ENCODE measurements at regions not wholly inside any gene's neighbourhood (a gene's known extent, or its start where the extent isn't known, plus 50 kb on each side); places are given as distances from the start of the nearest gene placed in this dataset.

- Histone ChIP-seq H4K8ac (ENCODE audit: extremely low read depth, insufficient read depth, low read length) (no peak overlapping the region), H2AFZ (ENCODE audit: low read length) (no peak overlapping the region), H3K23me2 (ENCODE audit: low read depth, low read length) (no peaks in the 10 kb centered on the region), H3K9ac (replicated peaks in 1 of 4; ENCODE audit: extremely low read depth in 1 of 4, low read depth in 3 of 4, low read length in 3 of 4) (no peak overlapping the region), H3K4me3 (ENCODE audit: extremely low read depth in 1 of 4, insufficient read depth in 2 of 4, low read depth in 3 of 4, low read length in 4 of 4) (no peak overlapping the region), H3K79me2 (ENCODE audit: control insufficient read depth in 1 of 2, insufficient read depth in 2 of 2, low read length in 2 of 2) (no peaks in the 10 kb centered on the region), H2BK12ac (ENCODE audit: low read depth, low read length) (no peak overlapping the region), H3K27me3 (replicated peaks in 1 of 4; ENCODE audit: control insufficient read depth in 3 of 4, extremely low read depth in 1 of 4, insufficient read depth in 3 of 4, low read length in 3 of 4) (no peaks in the 10 kb centered on the region), H3K18ac (ENCODE audit: extremely low read depth, low read length) (no peak overlapping the region), H3K4me2 (ENCODE audit: insufficient read depth in 1 of 2, low read depth in 2 of 2, low read length in 2 of 2) (no peak overlapping the region), H3K79me1 (ENCODE audit: low read depth, low read length) (no peaks in the 10 kb centered on the region), H3K4ac (replicated peaks; ENCODE audit: insufficient read length, low read depth, low read length) (no peak overlapping the region), H3K23ac (ENCODE audit: insufficient read length) (no peak overlapping the region), H2BK15ac (ENCODE audit: low read length) (no peak overlapping the region), H4K91ac (replicated peaks; ENCODE audit: insufficient read length, low read length) (no peak overlapping the region), H2BK120ac (replicated peaks; ENCODE audit: low read depth, low read length) (no peak overlapping the region), H3K4me1 (replicated peaks in 1 of 4; ENCODE audit: control insufficient read depth in 3 of 4, insufficient read depth in 4 of 4, low read length in 3 of 4) (peaks cover 2 to 14% (median 9%) of the 10 kb centered on the region in 4 experiments; a peak in 4 of 7 replicates), H3K14ac (ENCODE audit: insufficient read length) (no peak overlapping the region), H2BK20ac (ENCODE audit: low read length) (no peak overlapping the region), H3K56ac (replicated peaks; ENCODE audit: insufficient read length, low read depth, low read length) (no peak overlapping the region), H3K36me3 (ENCODE audit: control insufficient read depth in 2 of 4, insufficient read depth in 4 of 4, low read length in 3 of 4) (no peaks in the 10 kb centered on the region), H4K20me1 (replicated peaks in 1 of 2; ENCODE audit: control insufficient read depth in 1 of 2, insufficient read depth in 2 of 2, low read length in 2 of 2) (no peaks in the 10 kb centered on the region), H3K9me3 (ENCODE audit: insufficient read depth in 2 of 2, low read depth in 1 of 2, low read length in 1 of 2) (peaks cover 0 to 5% of the 10 kb centered on the region in 2 experiments; a peak in 2 of 4 replicates), H2AK5ac (ENCODE audit: low read depth, low read length) (no peak overlapping the region), H3K27ac (ENCODE audit: low read depth, low read length) (no peak overlapping the region), H2BK5ac (ENCODE audit: low read depth, low read length) (no peak overlapping the region), H4K5ac (ENCODE audit: insufficient read length, low read depth, low read length) (no peak overlapping the region)
- ChIA-PET POLR2A (ENCODE audit: partially characterized antibody) (no interaction called here), CTCF (ENCODE audit: partially characterized antibody) (no interaction called here)
- DNase-seq (ENCODE audit: low read depth in 1 of 2, low spot score in 2 of 2) (no peak), FAIRE-seq (no peak)
- TF ChIP-seq BCL11A (IDR thresholded peaks at IDR 0.05; ENCODE audit: low read depth in 2 of 2, low read length in 2 of 2) (no peak), MAFK (IDR thresholded peaks at IDR 0.05; ENCODE audit: low read depth, low read length) (no peak), CBX5 (IDR thresholded peaks at IDR 0.05; ENCODE audit: low read depth, low read length) (no peak), SIRT6 (IDR thresholded peaks at IDR 0.05; ENCODE audit: low read length) (no peak), BACH1 (IDR thresholded peaks at IDR 0.05; ENCODE audit: low read length) (no peak), SUZ12 (IDR thresholded peaks at IDR 0.05; ENCODE audit: low read length) (no peak), KDM1A (IDR thresholded peaks at IDR 0.05; ENCODE audit: borderline replicate concordance, low read length) (no peak), TAF7 (optimal IDR thresholded peaks at IDR 0.05; ENCODE audit: borderline replicate concordance, low read depth, low read length) (no peak), RAD21 (IDR thresholded peaks at IDR 0.05 in 1 of 2, conservative IDR thresholded peaks at IDR 0.05 in 1 of 2; ENCODE audit: low read depth in 2 of 2, low read length in 2 of 2) (no peak), EZH2 (IDR thresholded peaks at IDR 0.05; ENCODE audit: low read depth, low read length, severe bottlenecking) (no peak), SAP30 (IDR thresholded peaks at IDR 0.05; ENCODE audit: insufficient read depth, insufficient replicate concordance, low read length) (no peak), POU5F1 (IDR thresholded peaks at IDR 0.05; ENCODE audit: low read depth, low read length) (no peak)
Observed at GRCh38 chr2:56450772-56451171, 267.0 kb downstream of the CCDC85A start.

Data from H1 (cell line).